ENCODE measurements at regions not wholly inside any gene's neighbourhood (a gene's known extent, or its start where the extent isn't known, plus 50 kb on each side); places are given as distances from the start of the nearest gene placed in this dataset.

- no peak for DNase-seq (ENCODE audit: low spot score)
Observed at GRCh38 chr7:38002689-38003088, 82.2 kb downstream of the EPDR1 start.

GRCh38 chr7:38006559-38006958, 86.1 kb downstream of the EPDR1 start:
- DNase-seq (ENCODE audit: low spot score) = no peak

- DNase-seq (ENCODE audit: low spot score) = no peak
Observed at GRCh38 chr7:38007096-38007495, 86.7 kb downstream of the EPDR1 start.

- DNase-seq (ENCODE audit: low spot score) = no peak
Observed at GRCh38 chr7:38013246-38013645, 92.8 kb downstream of the EPDR1 start.

GRCh38 chr7:38016567-38016966, 96.1 kb downstream of the EPDR1 start:
- DNase-seq (ENCODE audit: low spot score) = no peak

- DNase-seq (ENCODE audit: low spot score) = no peak
Observed at GRCh38 chr7:38017320-38017719, 96.9 kb downstream of the EPDR1 start.

- no peak for DNase-seq (ENCODE audit: low spot score)
Observed at GRCh38 chr7:38020121-38020785, 99.8 kb downstream of the EPDR1 start.

- DNase-seq (ENCODE audit: low spot score) = no peak
Observed at GRCh38 chr7:38021892-38022291, 101.5 kb downstream of the EPDR1 start.

- no peak for DNase-seq (ENCODE audit: low spot score)
Observed at GRCh38 chr7:38025815-38026214, 105.4 kb downstream of the EPDR1 start.

GRCh38 chr7:38027884-38028455, 107.5 kb downstream of the EPDR1 start:
- DNase-seq (ENCODE audit: low spot score) = no peak

GRCh38 chr7:38034062-38034908, 113.8 kb downstream of the EPDR1 start:
- no peak for DNase-seq (ENCODE audit: low spot score)

- DNase-seq (ENCODE audit: low spot score) = no peak
Observed at GRCh38 chr7:38040831-38041230, 120.4 kb downstream of the EPDR1 start.

- DNase-seq (ENCODE audit: low spot score) = no peak
Observed at GRCh38 chr7:38049679-38050078, 128.4 kb upstream of the STARD3NL start.

- no peak for DNase-seq (ENCODE audit: low spot score)
Observed at GRCh38 chr7:38051311-38051710, 126.7 kb upstream of the STARD3NL start.

- no peak for DNase-seq (ENCODE audit: low spot score)
Observed at GRCh38 chr7:38051786-38052185, 126.3 kb upstream of the STARD3NL start.

- DNase-seq (ENCODE audit: low spot score) = no peak
Observed at GRCh38 chr7:38052786-38053185, 125.3 kb upstream of the STARD3NL start.

- DNase-seq (ENCODE audit: low spot score) = no peak
Observed at GRCh38 chr7:38054199-38054598, 123.8 kb upstream of the STARD3NL start.

- DNase-seq (ENCODE audit: low spot score) = no peak
Observed at GRCh38 chr7:38057829-38058228, 120.2 kb upstream of the STARD3NL start.

- no peak for DNase-seq (ENCODE audit: low spot score)
Observed at GRCh38 chr7:38060116-38060515, 117.9 kb upstream of the STARD3NL start.

- DNase-seq (ENCODE audit: low spot score) = no peak
Observed at GRCh38 chr7:38060637-38061036, 117.4 kb upstream of the STARD3NL start.

- no peak for DNase-seq (ENCODE audit: low spot score)
Observed at GRCh38 chr7:38066391-38066790, 111.7 kb upstream of the STARD3NL start.

- no peak for DNase-seq (ENCODE audit: low spot score)
Observed at GRCh38 chr7:38068461-38068860, 109.6 kb upstream of the STARD3NL start.

GRCh38 chr7:38069052-38069451, 109.0 kb upstream of the STARD3NL start:
- DNase-seq (ENCODE audit: low spot score) = no peak

Data from D341Med (cell line).